ENCODE measurements at regions not wholly inside any gene's neighbourhood (a gene's known extent, or its start where the extent isn't known, plus 50 kb on each side); places are given as distances from the start of the nearest gene placed in this dataset.

DNA sequence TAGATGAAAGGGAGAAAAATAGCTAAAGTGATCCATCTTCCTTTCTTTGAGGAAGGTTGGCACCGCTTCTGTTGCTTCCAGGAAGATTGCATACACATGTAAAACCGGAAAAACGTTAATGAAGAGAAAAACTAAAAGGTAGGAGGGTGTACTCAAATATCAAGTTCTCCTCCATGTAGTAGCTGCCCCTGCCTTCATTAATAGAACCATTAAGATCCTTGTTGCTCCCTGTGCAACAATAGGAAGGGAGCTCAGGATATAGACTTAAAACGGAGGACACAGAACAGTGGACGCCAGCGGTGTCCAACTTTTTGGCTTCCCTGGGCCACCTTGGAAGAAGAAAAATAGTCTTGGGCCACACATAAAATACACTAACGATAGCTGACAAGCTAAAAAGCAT lies 118.9 kb downstream of the TMEM174 start:
- DNase-seq (ENCODE audit: low spot score), result no peak

DNA sequence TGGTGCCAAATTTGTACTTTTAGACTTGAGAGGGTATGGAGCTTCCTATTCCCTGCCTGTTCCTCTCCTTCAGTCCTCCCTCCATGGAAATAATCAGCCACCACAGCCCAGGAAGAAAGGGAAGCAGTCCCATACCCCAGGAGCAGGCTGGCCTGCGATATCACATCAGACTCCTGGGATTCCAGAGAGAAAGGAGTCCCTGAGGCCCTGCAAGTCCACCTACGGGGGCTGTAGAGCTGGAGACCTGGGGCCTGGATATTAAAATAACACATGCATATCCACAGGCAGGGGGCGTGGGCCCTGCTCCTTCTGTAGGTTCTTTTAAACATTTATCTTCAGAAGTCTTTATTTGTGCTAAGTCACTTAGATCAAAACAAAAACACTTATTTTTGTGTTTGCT lies 117.2 kb downstream of the TMEM174 start:
- no peak for DNase-seq (ENCODE audit: low spot score)

DNA sequence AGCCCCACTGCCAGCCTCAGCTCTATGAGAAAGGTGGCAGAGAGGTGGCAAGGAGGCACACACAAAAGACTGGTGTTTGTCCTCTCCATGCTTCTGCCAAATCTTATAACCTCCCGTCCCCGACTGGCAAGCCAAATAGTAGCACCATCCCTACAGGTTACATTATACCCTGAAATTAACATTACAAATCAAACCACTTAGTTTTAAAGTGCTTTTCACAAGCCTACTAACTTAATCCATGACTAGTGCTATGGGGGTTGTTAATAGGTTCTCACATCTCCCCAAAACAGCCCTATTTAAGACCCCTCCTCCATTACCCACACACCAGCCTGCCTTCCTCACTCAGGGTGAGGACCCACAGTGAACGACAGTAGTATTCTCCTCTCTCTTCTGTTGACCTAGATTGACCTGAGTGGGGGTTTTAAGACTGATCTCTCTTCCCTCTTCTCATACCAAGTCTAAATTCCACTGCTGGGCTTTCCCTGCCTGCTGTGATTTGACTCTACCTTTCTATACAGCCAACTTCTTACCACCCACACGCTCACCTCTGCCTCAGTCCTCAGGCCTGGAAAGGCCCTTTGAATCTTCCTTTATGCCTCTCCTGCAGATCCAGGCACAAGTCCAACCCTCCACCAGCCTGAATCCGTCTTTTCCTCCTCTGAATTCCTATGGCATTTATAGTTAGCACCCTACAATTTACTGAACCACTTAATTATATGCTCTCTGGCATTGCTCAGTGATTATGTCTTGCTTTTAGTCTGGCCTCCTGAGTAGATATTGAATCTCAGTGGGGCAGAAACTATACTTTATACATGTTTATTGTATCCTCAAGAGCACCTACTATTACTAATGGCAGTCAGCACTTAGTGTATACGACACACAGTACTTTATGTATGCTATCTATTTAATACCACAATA lies 116.1 kb downstream of the TMEM174 start:
- no peak for DNase-seq (ENCODE audit: low spot score)

DNA sequence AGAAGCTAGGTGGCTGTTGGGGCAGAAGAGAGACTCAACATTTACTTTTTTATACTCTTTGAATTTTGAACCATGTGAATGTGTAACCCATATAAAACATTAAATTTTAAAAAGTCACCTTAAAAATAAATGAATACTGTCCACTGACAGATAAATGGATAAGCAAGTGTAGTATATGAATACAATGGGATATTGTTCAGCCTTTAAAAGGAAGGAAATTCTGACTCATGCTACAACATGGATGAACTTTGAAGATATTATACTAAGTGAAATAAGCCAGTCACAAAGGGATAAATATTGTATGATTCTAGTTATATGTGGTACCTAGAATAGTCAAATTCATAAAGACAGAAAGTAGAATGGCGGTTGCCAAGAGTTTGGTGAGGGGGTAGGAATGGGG lies 113.9 kb downstream of the TMEM174 start:
- DNase-seq (ENCODE audit: low spot score), result no peak

DNA sequence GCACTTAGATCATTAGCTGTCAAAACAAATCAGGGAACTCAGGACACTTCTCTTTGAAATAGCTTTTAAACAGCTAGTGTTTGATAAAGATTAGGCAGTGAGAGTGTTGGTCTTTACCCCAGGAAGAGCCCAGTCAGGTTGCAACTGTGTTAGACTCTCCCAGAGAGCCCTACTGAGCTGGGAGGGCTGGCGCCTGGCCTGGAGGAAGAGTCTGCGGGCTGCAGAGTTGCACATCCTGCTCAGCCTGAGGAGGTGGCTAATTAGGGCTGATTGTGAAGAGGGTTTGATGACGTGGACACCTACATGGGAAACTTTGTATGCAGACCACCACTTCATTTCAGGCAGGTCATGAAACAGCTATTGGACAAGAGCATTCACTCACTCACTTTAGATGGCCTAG lies 112.0 kb downstream of the TMEM174 start:
- DNase-seq (ENCODE audit: low spot score), result no peak

DNA sequence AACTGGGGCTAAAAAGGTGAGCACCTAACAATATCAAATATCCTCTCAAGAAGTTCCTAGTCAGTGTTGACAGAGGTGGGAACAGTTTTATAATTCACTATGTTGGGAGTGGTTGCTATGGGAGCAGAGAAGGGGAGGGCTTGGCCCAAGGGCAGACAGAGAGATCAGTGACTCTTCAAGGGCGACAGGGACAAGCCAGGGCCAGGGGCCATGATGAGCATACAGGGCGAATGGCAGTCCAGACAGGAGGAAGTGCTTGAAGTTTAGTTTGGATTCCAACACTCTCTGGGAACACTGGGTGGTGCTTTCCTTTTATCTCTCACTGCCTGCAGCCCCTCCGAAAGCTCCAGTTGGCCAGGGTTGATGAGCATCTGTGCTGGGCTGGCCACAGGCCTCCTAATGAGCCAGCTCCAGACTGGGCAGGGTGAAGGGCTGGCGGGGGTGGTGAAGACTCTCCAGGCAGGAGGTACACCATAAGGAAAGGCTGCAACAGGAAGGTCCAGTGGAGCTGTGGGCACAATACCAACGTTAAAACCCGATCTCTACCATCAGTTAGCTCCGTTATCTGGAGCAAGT lies 111.3 kb downstream of the TMEM174 start:
- DNase-seq (ENCODE audit: low spot score), result no peak

DNA sequence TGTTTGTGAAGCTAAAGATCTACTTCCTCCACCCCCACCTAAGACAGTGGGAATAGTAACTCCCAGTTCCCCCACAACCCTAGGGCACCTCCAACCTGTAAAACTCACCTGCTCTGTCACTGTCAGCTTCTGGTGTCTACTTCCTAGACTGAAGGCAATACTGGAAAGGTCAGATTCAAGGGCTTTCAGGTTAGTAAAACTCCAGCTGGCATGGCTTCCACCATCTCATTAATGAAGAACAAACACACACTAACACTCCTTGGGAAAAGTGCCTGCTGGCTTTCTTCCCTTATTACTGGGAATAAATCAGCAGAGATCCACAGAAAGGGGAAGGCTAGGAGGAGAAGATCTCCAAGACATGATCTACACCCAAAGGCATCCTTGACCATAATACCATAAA lies 109.9 kb downstream of the TMEM174 start:
- no peak for DNase-seq (ENCODE audit: low spot score)

DNA sequence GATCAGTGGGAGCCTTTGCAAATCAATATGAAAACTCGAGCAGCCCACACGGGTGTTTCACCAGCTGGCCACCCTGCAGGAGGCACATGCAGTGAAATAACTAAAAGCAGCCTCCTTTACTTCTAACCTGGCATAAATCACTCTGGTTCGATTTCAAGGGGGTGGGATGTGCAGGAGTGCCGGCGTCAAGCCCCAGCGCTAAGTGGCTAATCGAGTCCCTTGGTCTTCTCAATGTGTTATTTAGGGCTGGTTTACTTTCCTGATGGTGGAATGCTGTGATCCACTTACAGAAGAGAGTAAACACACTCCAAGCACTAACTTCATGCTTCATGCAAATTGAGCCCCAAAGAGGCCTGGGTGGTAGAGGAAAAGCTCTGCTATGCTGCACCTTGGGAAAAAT lies 109.4 kb downstream of the TMEM174 start:
- no peak for DNase-seq (ENCODE audit: low spot score)

DNA sequence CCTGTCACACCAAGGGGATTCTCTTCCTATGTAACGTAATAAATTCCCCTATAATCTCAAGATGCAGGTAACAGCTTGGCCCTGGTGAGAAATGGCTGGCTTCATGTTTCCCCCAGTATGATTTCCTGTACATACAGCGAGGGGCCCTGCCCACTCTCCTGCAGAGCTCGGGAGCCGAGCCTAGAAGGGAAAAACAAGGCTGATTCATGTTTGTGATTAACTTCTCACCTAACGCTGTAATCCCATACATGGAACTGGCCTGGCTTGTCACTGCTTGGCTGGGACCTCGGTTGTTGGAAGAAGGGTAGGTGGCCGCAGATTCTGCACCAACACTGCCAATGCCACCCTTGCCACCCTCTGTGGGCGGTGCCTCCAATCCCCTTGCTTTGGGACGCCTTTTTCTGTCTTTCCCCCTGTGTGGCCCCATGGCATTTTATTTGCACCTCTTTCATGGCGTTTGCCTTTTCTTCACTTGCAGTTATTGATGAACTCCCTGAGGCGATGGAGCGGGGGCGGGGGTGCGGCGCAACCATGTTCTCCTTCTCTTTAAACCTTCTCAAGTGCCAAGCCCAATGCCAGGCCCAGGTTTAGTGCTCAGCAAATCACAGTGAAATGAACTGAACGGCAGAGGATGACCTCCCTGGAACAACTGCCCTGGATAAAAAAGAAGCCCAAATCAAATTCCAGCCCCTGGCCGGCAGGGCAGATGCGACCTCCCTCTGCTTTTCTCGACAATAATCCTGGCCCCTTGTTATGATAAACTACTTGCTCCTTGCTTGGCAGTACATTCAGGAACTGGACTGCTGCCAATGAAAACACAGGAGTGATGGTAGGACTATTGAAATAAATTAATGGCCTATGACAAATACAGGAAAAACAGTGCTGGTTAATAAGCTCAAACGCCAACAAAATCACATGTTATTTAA lies 108.1 kb downstream of the TMEM174 start:
- no peak for DNase-seq (ENCODE audit: low spot score)

DNA sequence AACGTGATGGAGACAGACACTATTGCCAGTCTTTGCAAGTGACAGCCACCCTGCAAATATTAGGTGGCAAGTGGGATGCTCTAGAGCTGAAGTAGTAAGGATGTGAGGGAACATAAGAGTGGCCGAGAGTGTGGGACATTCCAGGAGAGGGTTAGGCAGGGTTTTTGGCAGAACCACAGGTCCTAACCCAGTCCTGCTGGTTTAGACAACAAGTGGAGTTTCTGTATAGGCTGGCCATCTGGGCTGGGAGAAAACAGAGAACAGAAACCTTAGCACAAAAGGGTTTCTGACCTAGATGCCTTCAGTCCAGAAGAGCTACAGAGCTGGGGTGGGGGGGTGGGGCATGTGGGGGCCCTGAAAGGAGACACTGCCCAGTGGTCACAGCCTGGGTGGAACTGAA lies 107.4 kb downstream of the TMEM174 start:
- no peak for DNase-seq (ENCODE audit: low spot score)

DNA sequence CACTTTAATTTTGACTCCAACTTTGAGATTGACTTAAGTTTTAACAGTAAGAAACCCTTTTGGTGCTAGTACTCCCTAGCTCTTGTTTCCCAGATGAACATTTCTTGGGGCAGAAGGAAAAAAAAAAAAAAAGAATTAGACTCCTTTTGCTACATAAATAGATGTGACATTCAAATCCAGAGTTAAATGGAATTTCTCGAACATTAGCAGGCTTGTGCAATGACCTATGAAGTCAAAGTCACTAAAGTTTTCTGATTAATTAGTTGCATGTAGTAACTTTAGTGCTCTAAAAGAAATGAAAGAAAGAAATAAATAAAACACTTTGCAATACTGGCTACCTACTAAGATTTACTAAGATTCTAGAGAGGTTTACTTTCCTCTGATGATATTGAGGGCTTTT lies 106.8 kb downstream of the TMEM174 start:
- no peak for DNase-seq (ENCODE audit: low spot score)

DNA sequence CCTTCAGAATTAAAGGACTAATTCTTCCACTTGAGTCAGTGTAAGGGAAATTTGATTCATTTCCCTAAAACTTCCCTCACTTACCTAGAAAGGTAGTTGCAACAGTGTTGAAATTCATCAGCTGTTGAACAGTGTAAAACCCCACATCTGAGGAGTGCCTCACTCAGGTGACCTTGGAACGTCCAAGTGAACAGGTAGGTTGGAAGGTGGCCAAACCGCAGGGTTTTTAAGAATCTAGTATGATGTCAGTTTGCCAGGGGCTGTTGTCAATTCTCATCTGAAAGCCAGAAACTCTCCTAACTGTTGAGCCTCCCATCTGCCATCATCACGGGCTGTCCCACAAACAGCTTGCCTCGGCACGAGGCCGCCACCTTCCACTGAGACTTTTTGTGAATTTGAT lies 105.7 kb downstream of the TMEM174 start:
- no peak for DNase-seq (ENCODE audit: low spot score)

DNA sequence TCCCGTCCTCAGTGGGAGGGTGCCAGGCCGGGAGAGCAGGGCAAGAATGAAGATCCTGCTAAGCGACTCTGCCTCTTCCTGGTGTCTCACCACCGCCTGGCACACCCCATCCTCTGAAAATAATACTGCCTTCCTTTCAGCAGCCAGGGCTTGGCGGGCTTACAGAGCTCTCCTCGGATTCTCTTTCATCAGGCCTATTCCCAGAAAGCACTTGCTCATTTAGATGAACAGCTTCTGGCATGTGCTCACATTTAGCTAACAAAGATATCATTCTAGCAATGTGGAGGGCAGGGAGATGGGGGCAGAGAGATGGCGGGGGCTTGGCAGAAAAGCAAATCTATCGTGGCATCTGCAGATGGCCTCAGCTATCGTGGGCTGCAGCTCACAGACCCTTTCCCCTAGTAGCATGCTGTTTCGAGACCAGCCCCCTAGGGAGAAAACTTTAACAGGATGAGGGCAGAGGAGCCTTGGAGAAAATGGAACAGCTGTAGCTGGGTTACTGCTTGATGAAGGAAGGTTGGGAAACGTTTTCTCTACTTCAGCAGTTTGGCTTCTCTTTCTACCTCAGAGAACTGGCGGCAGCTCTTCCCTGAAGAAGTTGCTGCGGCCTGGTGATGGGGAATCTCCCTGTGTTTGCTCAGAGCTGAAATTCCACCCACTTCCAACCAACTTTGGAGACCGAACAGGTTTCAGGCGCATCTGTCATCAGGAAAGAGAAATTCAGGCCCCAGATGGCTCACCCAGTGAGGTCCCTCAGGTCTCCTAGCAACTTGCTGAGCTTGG lies 102.1 kb downstream of the TMEM174 start:
- no peak for DNase-seq (ENCODE audit: low spot score)

DNA sequence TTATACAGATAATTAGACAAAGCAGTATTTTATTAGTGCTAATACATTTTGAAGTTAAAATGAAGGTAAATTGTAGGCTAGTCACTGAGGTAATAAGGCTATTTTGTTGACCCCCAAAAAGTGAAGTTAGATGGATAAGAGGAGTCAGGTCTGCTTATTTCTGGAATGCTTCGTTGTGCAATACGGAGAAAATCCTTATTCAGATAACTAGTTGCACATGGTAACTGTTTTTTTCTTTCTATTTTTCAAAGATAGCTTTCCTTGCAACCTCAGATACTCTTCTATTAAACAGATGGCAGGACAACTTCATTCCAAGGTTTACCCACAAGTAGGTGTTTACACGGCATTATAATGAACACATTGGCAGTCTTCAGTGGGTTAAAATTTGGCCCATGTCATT lies 101.1 kb downstream of the TMEM174 start:
- DNase-seq (ENCODE audit: low spot score), result no peak

DNA sequence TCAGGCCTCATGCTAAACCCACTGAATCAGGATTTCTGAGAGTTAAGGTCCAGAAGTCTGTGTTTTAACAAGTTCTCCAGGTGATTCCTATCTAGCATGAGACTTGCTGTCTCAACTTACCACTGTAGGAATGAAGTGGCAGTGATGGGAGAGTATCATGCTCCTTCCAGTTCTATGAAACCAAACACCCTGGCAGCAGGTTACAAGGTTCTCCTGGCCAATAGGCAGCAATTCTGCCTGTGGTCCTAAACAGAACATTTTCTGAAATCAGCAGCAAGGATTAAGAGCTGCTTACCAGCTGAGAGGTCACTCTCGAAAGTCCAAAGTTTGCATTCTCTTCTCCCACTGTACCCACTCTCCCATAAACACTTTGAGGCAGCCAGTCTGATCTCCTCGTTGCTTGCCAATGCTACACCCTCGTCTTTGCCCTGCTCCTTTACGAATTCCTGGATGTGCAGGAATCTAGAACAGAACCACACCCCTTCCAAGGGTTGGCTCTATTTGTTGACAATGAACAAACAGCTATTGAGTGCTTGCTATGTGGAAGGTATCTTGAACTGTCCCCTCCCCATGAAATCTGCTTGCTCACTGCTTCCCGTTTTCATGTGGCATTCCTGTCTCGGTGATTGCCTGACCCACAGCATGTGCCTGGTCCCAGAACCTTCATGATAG lies 100.5 kb downstream of the TMEM174 start:
- no peak for DNase-seq (ENCODE audit: low spot score)

DNA sequence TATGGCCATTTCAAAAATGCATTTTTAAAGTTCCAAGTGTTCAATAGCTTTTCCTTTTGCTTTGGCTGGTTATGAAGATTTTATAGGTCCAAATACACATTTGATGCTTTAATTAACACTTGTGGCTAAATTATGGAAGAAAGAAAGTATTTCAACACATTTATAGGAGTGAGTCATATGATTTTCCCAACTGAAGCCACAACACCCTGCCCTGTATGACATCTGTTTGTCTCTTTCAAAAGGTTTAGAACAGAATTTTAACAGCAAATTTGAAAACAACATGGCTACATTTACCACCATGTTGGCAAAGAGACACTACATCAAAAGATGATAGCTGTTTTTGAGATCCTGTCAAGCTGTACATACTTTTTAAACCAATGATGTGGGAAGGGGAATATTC lies 99.4 kb downstream of the TMEM174 start:
- no peak for DNase-seq (ENCODE audit: low spot score)

DNA sequence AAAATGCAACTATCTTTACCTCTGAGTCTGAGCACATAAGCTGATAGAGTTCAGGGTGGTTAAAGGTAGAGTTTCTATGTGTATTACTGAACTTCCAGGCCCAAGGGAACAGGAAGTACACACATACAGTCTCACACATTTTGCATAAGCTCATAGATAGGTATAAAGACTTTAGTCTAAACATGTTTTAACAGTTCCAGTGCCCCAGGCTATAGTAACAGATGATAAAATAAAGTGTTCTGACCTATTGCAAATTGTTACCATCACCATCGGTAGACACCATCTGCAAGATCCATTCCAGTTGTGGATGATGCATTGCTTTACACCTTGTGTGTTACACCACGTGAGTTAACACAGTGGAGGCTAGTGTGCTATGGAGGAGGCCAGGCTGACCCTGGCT lies 95.8 kb downstream of the TMEM174 start:
- no peak for DNase-seq (ENCODE audit: low spot score)

DNA sequence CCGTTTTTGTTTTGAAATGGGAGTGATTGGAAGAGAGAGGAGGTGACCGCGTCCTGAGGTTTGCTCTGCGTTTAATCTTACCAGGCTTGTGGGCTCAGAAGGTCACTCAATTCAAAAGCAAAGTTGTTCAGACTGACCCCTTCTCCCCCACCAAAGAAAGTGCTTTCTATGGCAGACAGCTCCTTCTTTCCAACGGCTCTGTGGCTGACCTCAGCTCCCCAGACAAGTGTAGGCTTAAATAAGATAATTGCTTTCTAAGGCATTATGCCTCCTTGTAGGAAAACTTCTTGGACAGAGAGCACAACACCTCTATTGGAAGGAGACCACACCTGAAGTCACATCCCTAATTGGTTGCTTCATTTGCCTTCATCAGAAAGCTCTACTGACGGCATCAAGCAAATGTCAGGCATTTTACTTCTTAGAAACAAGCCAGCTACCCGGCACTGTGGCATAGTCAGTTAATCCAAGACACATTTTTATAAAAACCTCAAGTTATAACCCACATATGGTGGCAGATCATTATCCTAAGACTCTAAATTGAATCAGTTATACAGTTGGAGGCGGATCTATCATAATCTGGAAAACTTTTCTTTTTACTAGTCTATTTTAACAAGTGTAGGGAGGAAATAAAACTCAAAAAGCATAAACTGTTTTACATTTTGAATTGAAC lies 94.9 kb downstream of the TMEM174 start:
- no peak for DNase-seq (ENCODE audit: low spot score)

DNA sequence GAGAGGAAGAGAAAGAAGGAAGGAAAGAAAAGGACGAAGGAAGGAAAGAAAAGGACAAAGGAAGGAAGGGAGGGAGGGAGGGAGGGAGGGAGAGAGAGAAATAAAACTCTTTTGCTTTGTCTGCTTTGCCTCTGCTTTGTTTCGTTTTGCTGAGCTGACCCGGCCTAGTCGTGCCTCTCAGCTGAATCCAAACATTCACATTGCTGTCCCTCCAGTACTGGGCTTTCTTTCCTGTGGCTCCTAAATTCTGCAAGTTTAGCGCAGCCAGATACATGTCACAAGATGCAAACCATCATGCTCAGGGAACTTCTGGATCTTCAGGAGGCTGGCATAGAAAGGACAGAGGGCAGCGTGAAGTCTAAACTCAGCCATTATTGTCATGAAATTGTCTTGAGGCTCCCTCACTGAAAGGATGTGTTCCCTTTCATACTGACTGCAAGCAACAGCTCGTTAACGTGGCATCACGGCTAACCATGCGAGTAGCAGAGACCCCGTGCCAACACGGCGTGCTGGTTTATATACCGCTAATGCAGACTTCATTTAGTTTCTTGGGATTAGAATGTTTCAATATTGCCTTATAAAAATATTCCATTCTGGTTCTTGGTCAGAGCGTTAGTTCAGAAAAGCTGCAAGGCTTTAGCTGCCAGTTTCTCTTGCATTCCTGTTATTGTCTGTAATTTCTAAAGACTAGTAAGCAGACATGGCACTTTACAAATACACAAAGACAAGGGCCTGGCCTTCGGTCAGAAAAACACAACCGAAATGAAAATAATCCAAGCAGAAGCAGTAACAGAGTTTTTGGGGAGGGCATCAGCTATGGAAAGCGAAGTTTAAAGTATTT lies 94.2 kb downstream of the TMEM174 start:
- DNase-seq (ENCODE audit: low spot score), result no peak

DNA sequence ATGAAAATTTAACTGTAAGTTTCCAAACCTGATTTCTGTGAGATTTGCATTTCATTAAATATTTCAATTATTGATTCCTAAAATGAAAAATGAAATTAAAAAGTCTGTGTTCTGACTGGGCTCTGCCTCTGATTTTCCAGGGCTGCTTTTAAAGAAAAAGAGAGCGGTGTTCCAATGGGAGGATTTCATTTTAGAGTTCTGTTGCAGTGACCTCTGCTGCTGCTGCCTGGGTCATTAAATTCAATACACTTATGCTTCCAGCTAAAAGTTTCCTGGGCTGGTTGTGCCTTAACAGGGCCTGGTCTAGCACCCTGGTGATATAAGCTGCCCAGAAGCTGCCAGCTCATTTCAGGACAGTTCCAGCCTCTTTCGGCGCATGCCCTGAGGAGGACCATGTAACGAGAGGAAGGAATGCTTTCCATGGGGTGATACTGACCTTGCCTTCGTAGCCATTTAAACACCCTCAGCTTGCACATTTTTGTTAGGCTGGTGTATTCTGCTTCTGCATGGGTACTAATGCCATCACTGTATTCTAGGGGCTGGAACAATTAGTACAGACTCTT lies 93.3 kb downstream of the TMEM174 start:
- DNase-seq (ENCODE audit: low spot score), result no peak

All from D341Med (cell line).